OCI-LY3 (cell line): ENCODE measurements at regions not wholly inside any gene's neighbourhood (a gene's known extent, or its start where the extent isn't known, plus 50 kb on each side); places are given as distances from the start of the nearest gene placed in this dataset.

Source experiments
- EZH2phosphoT487 ChIP-seq: fragments of 200-600 bp; shearing (Covaris generic); IDR thresholded peaks from 2 replicates; pipeline ENCODE4 v1.6.1; 2018; ENCODE audit warnings: antibody characterized with exemption, mixed run types, low read depth
- TF ChIP-seq, protein P1 (sequence below): fragments of 200-600, 300-600 bp; sonication (generic); IDR thresholded peaks from 2 replicates; pipeline ENCODE4 v1.5.1; 2014; ENCODE audit warnings: antibody characterized with exemption, low read length, low read depth

- TF ChIP-seq, protein P1, sequence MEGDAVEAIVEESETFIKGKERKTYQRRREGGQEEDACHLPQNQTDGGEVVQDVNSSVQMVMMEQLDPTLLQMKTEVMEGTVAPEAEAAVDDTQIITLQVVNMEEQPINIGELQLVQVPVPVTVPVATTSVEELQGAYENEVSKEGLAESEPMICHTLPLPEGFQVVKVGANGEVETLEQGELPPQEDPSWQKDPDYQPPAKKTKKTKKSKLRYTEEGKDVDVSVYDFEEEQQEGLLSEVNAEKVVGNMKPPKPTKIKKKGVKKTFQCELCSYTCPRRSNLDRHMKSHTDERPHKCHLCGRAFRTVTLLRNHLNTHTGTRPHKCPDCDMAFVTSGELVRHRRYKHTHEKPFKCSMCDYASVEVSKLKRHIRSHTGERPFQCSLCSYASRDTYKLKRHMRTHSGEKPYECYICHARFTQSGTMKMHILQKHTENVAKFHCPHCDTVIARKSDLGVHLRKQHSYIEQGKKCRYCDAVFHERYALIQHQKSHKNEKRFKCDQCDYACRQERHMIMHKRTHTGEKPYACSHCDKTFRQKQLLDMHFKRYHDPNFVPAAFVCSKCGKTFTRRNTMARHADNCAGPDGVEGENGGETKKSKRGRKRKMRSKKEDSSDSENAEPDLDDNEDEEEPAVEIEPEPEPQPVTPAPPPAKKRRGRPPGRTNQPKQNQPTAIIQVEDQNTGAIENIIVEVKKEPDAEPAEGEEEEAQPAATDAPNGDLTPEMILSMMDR = no peak
- no peak for TF ChIP-seq EZH2phosphoT487
Observed at GRCh38 chr6:134714679-134715078, 235.2 kb downstream of the ALDH8A1 start.
